K562 (cell line): ENCODE measurements at regions not wholly inside any gene's neighbourhood (a gene's known extent, or its start where the extent isn't known, plus 50 kb on each side); places are given as distances from the start of the nearest gene placed in this dataset.

Experiments
- FOSL1 ChIP-seq: fragments of 200-800 bp; sonication (Bioruptor generic); conservative IDR thresholded peaks from 2 replicates; pipeline ENCODE4 v1.6.1; 2016; ENCODE audit warnings: missing genetic modification characterization, missing compliant biosample characterization
- ZBTB7A ChIP-seq: IDR thresholded peaks from 2 replicates; pipeline ENCODE4 v1.6.1; 2011; ENCODE audit warnings: low read depth, mild to moderate bottlenecking, low read length, moderate library complexity, borderline replicate concordance; ENCODE audit not compliant: control insufficient read depth
- TF ChIP-seq, protein P1 (sequence below): sonication (generic); formaldehyde crosslinking; IDR thresholded peaks from 2 replicates; pipeline ENCODE4 v1.9.0; 2022; ENCODE audit warnings: mild to moderate bottlenecking, missing genetic modification reagents

DNA sequence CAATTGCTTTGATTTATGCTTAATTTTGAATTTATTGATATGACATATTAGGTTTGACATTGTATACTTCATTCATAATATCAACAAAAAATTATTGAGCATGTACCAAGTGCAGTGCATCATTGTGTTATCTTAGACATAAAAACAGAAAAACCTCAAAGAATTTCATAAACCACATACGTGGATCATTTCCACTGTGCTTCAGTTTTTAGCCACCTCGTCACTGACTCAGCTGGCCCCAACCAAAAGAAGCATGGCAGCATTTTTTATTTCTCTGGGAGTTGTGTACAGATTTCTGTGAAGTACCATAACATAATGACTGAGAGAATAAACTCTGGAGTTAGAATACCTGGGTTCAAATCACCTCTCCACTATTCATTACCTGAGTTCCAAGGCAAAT lies 95.6 kb upstream of the C1orf87 start:
- TF ChIP-seq FOSL1 (tag) (no peak), ZBTB7A (no peak)
- TF ChIP-seq, protein P1, sequence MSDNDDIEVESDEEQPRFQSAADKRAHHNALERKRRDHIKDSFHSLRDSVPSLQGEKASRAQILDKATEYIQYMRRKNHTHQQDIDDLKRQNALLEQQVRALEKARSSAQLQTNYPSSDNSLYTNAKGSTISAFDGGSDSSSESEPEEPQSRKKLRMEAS (CRISPR knock-in tag), result no peak
